D341Med (cell line): ENCODE measurements at regions not wholly inside any gene's neighbourhood (a gene's known extent, or its start where the extent isn't known, plus 50 kb on each side); places are given as distances from the start of the nearest gene placed in this dataset.

Experiments
- DNase-seq: peaks from one replicate; pipeline ENCODE4 v3.0.0; 2012; ENCODE audit warnings: low spot score

GRCh38 chr7:20021831-20022230 lies 195.4 kb downstream of the MACC1 start:
- DNase-seq: no peak

DNA sequence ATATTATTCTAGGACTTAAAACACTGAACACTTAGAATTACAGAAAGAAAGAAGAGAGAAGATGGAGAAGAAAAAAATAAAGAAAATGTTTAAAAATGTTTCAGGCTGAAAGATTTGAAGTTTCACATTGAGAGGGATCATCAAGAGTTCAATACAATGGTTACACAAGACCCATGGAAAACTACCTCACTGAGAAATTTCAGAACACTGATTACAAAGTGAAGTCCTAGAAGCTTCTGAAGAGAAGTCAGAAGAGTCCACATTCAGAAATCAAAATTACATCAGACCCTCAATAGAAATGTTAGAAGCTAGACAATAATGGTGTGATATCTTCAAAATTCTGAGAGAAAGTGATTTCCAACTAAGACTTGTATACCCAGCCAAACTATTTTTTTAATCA lies 196.1 kb downstream of the MACC1 start:
- no peak for DNase-seq

- no peak for DNase-seq
Observed at GRCh38 chr7:20019757-20020432, 197.3 kb downstream of the MACC1 start.

- no peak for DNase-seq
Observed at GRCh38 chr7:20016669-20017068, 200.5 kb downstream of the MACC1 start.

DNA sequence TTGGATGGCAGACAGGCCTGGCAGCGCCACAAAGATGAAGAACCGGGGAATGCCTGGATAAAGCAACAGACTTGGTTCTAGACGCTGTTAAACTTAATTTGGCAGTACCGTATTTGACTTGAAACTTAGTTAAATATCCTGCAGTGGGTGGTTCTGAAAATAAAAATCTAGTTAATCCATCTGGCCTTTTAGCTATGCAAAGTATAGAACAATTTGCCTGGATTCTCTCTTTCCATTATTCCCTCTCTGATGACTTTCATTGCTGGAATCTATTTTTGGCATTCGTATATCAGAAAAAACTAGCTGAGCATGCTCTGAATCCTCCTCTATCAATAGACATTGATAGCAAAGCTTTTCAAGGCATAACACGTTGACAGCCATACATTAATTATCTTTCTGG lies 203.6 kb downstream of the MACC1 start:
- no peak for DNase-seq

DNA sequence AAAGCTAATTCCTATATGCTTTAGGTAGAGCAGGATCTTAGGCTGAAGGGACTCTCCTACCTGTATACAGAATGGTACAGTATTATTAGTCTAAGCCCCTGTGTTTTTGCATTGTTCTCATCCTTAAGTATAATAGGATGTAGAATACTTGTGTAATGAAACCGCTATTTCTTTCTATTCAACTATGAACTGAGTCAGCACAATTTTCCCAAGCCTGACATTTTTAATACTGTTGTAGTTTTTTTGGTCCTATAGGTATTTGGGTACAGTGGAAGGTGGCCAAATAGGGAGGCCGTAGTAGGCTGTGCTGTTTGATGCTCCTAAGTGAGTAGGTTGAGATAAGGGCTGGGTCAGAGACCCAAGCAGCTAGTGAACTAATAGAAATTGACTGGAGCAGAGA lies 205.1 kb downstream of the MACC1 start:
- no peak for DNase-seq

- no peak for DNase-seq
Observed at GRCh38 chr7:20010877-20011276, 206.3 kb downstream of the MACC1 start.

DNA sequence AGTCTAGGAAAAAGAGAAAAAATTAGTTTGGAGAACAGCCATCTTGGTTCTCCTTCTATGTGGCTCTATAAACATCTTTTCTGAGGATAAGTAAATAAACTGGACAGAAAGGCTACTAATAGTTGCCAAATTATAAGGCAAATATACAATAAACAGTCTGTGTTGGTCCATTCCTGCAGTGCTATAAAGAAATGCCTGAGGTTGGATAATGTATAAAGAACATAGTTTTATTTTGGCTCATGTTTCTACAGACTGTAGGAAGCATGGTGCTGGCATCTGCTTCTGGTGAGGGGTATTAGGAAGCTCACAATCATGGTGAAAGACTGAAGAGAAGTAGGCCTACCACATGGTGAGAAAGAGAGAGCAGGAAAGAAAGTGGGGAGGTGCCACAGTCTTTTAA lies 209.7 kb downstream of the MACC1 start:
- no peak for DNase-seq

DNA sequence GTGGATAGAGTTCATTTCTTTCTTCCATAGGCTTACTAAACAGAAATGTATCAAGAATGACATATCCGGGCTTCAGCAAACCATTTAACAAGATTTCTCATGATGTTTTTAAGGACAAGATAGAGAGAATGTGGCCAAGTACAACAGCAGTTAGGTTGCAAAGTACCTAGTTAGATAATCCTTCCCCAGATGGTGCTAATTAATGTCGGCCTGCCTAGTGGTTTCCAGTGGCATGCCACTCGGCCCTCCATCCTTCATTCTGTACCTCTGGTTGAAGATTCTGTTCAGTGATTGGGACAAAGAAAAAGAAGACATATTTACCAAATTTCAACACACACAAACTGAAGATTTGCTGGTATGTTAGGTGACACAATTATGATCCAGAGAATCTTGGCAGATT lies 212.1 kb downstream of the MACC1 start:
- DNase-seq: no peak

DNA sequence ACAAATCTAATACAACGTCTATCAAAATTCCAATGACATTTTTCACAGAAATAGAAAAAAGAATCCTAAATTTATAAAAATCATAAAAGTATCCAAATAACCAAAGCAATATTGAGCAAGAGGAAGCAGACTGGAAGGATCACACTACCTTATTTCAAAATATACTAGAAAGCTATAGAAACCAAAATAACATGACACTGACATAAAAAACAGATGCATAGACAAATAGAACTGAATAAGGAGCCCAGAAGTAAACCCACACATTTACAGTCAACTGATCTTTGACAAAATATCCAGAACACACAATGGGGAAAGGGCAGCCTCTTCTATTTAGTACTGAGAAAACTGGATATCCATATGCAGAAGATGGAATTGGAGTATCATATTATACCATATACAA lies 217.5 kb downstream of the MACC1 start:
- no peak for DNase-seq

GRCh38 chr7:19991936-19992335 lies 218.5 kb upstream of the TMEM196 start:
- DNase-seq: no peak

GRCh38 chr7:19989906-19990305 lies 216.5 kb upstream of the TMEM196 start:
- DNase-seq: no peak

GRCh38 chr7:19988860-19989259 lies 215.4 kb upstream of the TMEM196 start:
- no peak for DNase-seq

- no peak for DNase-seq
Observed at GRCh38 chr7:19984231-19984632, 210.8 kb upstream of the TMEM196 start.

DNA sequence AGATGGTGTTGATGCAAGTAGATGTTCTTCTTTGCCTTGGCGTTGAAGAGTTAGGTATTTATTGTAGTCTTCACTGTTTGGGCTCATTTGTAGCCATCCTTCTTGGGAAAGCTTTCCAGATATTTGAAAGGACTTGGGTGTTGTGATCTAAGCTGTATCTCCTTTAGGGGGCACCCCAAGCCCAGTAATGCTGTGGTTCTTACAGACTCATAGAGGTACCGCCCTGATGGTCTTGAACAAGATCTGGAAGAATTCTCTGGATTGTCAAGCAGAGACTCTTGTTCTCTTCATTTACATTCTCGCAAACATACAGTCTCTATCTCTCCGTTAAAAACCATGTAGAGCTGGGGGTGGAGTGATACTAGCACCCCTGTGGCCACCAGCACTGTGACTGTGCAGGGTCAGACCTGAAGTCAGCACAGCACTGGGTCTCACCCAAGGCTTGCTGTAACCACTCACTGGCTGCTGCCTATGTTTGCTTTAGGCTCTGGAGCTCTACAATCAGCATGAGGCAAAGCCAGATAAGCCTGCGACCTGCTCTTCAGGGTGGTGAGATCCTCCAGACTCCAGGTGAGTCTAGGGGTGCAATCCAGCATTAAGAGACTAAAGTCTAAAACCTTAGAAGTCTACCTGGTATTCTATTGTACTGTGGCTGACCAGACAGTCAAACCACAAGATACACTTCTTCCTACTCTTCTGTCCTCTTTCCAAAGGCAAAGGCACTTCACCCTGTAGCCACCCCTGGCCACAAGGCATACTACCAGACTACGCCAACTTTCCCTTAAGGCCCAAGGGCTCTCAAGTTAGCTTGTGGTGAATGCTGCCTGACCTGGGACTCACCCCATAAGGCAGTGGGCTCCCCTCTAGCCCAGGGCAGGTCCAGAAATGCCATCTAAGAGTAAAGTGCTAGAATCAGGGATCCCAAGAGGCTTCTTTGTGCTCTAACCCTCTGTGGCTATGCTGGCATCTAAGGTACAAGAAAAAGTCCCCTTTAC lies 209.7 kb upstream of the TMEM196 start:
- DNase-seq: no peak

DNA sequence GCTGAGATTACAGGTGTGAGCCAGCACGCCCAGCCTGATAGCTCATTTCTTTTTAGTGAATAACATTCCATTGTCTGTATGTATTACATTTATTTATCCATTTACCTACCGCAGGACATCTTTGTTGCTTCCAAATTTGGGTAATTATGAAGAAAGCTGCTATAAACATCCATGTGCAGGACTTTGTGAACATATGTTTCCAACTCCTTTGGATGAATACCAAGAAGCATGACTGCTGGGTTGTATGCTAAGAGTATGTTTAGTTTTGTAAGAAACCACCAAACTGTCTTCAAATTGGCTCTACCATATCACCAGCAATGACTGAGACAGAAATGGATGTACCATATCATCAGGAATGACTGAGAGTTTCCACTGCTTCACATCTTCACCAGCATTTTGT lies 200.2 kb upstream of the TMEM196 start:
- DNase-seq: no peak

DNA sequence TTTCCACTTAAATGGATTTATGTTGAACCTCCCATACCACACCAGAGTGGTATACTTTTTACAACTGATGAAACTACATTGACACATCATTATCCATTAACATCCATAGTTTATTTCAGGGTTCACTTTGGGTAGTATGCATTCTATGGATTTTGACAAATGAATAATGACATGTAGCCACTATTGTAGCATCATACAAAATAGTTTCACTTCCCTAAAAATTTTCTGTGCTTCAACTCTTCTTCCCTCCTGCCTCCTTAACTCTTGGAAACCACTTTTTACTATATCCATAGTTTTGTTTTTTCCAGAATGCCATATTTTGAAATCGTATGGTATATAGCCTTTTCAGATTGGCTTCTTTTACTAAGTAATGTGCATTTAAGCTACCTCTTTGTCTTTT lies 199.5 kb upstream of the TMEM196 start:
- no peak for DNase-seq

GRCh38 chr7:19971956-19972355 lies 198.5 kb upstream of the TMEM196 start:
- DNase-seq: no peak

DNA sequence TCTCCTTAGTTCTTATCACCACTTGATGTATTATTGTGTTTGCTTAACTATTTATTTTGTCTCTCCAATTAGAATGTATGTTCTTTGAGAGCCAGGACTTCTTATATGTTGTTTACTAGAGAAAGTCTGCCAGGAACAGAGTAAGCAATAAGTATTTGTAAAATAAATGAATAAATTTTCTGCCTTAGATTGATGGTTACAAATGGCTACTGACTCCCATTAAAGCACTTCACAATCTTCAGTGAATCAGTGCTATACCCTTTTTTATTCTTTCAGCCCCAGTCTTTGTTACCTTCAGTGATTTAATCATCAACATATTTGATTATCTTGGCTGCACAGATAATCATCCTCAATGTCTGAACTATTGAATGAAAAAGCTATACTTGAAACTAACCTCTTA lies 197.1 kb upstream of the TMEM196 start:
- no peak for DNase-seq

- DNase-seq: no peak
Observed at GRCh38 chr7:19969859-19970493, 196.6 kb upstream of the TMEM196 start.

- DNase-seq: no peak
Observed at GRCh38 chr7:19964246-19964645, 190.8 kb upstream of the TMEM196 start.

GRCh38 chr7:19963695-19964094 lies 190.3 kb upstream of the TMEM196 start:
- DNase-seq: no peak

DNA sequence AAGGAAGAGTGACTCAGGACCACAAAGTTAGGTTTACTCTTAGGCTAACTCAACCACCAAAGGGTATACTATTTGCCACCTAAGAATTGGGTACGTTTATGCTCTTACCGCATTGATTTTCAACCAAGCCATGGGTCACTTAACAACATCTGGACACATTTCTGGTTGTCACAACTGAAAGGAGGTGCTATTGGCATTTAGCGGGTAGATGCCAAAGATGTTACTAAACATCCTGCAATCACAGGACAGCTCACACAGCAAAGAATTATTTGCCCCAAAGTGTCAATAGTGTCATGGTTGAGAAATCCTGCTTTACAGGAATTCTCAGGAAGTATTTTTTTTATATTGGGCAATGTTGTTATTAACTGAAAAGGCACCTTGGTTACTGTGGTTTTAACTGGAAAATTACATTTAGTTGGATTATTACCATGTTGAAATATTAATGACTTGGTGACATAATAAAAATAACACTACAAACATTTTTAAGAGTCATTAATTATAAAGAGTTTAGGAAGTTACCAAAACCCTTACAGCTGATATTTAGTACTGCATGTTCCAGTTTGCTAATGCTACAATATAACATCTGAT lies 185.0 kb upstream of the TMEM196 start:
- no peak for DNase-seq
